GM12878 (cell line): ENCODE measurements at regions not wholly inside any gene's neighbourhood (a gene's known extent, or its start where the extent isn't known, plus 50 kb on each side); places are given as distances from the start of the nearest gene placed in this dataset.

Experiments
- ATAC-seq: fragments of 200-7000 bp; cut with Tn5 transposase; 3 replicates; pipeline ENCODE4 v1.9.1; 2020; ENCODE audit warnings: mild to moderate bottlenecking, moderate library complexity
- BruUV-seq: library from RNA; stranded (reverse); fragments of 400-500 nt; replicated peaks from 2 replicates; lab custom pipeline; 2021; lab: Mats Ljungman, UMichigan
- CTCF ChIA-PET: fragments of 300-600 bp; sonication (Branson Sonifier 250); formaldehyde crosslinking; extraction: SDS; loops from one replicate; lab custom pipeline; 2021; ENCODE audit warnings: inconsistent platforms; lab: Yijun Ruan, JAX
- POLR2A ChIA-PET: fragments of 350-600 bp; formaldehyde crosslinking; extraction: SDS; loops from one replicate; lab custom pipeline; 2021; ENCODE audit warnings: inconsistent platforms; lab: Charles Lee
- RAD21 ChIA-PET: fragments of 300-600 bp; sonication (Branson Sonifier 250); formaldehyde crosslinking; loops from one replicate; lab custom pipeline; 2023; ENCODE audit warnings: antibody characterized with exemption; ENCODE audit not compliant: unreplicated experiment; lab: Charles Lee
- SMC1A ChIA-PET: fragments of 300-600 bp; sonication (Branson Sonifier 250); formaldehyde crosslinking; loops from one replicate; lab custom pipeline; 2023; ENCODE audit not compliant: unreplicated experiment, uncharacterized antibody; lab: Charles Lee
- DNase-seq: peaks from one replicate; pipeline ENCODE4 v3.0.0-alpha.2; 2011; ENCODE audit warnings: low read depth, low spot score
- FAIRE-seq: peaks from 3 replicates; lab custom pipeline; 2011; peaks lifted over from hg19 to GRCh38; lab: Jason Lieb, UNC
- H2AFZ ChIP-seq: 2 replicates; pipeline ENCODE4 v1.6.0; 2011; ENCODE audit warnings: low read depth, low read length, control low read depth; ENCODE audit not compliant: control insufficient read depth
- H3K27ac ChIP-seq: 2 replicates; pipeline ENCODE4 v1.5.1; 2011; ENCODE audit warnings: control low read depth; ENCODE audit not compliant: control insufficient read depth, insufficient read depth
- H3K27me3 ChIP-seq, 2 experiments: replicated peaks in 1 of 2; 2 replicates each; pipeline versions ENCODE4 v1.6.0 to v1.6.1; 2011; ENCODE audit warnings: low read length in 1 of 2; ENCODE audit not compliant: control insufficient read depth in 2 of 2, insufficient read depth in 2 of 2
- H3K36me3 ChIP-seq, 2 experiments: 2 replicates each; pipeline ENCODE4 v1.5.1; 2011; ENCODE audit warnings: low read length in 1 of 2; ENCODE audit not compliant: control insufficient read depth in 2 of 2, insufficient read depth in 2 of 2
- H3K4me1 ChIP-seq: 2 replicates; pipeline ENCODE4 v1.6.1; 2011; ENCODE audit warnings: mild to moderate bottlenecking, low read length, moderate library complexity, mixed read lengths; ENCODE audit not compliant: control insufficient read depth, insufficient read depth
- H3K4me2 ChIP-seq: 2 replicates; pipeline ENCODE4 v1.6.0; 2011; ENCODE audit warnings: control low read depth; ENCODE audit not compliant: control insufficient read depth, insufficient read depth
- H3K4me3 ChIP-seq: fragments of 200-600 bp; sonication (generic); 2 replicates; pipeline ENCODE4 v1.5.1; 2016
- H3K79me2 ChIP-seq: 2 replicates; pipeline ENCODE4 v1.6.0; 2011; ENCODE audit warnings: low read length; ENCODE audit not compliant: control insufficient read depth, insufficient read depth
- H3K9ac ChIP-seq: 2 replicates; pipeline ENCODE4 v1.8.0; 2011; ENCODE audit warnings: low read length, control low read depth, mixed read lengths; ENCODE audit not compliant: control insufficient read depth, insufficient read depth
- H3K9me3 ChIP-seq: replicated peaks from 3 replicates; pipeline ENCODE4 v1.5.1; 2011; ENCODE audit warnings: mild to moderate bottlenecking, low read length; ENCODE audit not compliant: control insufficient read depth, insufficient read depth
- H4K20me1 ChIP-seq: 2 replicates; pipeline ENCODE4 v1.6.0; 2011; ENCODE audit not compliant: control insufficient read depth, insufficient read depth
- BCL11A ChIP-seq: IDR thresholded peaks from 2 replicates; pipeline ENCODE4 v1.6.1; 2011; ENCODE audit warnings: low read depth, low read length
- CHD2 ChIP-seq: IDR thresholded peaks from 2 replicates; pipeline ENCODE4 v1.6.1; 2011; ENCODE audit warnings: low read depth, low read length, improper control_type of control experiment, borderline replicate concordance
- EP300 ChIP-seq, 2 experiments: fragments of 150-350 bp in 1 of 2; IDR thresholded peaks; 2 replicates each; pipeline ENCODE4 v1.6.1; 2011 to 2012; ENCODE audit warnings: low read depth in 2 of 2, low read length in 2 of 2, borderline replicate concordance in 1 of 2, improper control_type of control experiment in 1 of 2, inconsistent platforms in 1 of 2; ENCODE audit not compliant: control insufficient read depth in 1 of 2
- FOXK2 ChIP-seq: fragments of 450-650 bp; IDR thresholded peaks from 2 replicates; pipeline ENCODE4 v1.6.1; 2017; ENCODE audit warnings: mild to moderate bottlenecking, moderate library complexity
- FOXM1 ChIP-seq: IDR thresholded peaks from 2 replicates; pipeline ENCODE4 v1.6.1; 2012; ENCODE audit warnings: low read depth, mild to moderate bottlenecking, inconsistent platforms, low read length, moderate library complexity
- HDGF ChIP-seq: fragments of 450-650 bp; IDR thresholded peaks from 2 replicates; pipeline ENCODE4 v1.6.1; 2016; ENCODE audit warnings: antibody characterized with exemption
- MYC ChIP-seq: IDR thresholded peaks from 2 replicates; pipeline ENCODE4 v1.6.1; 2011; ENCODE audit warnings: mild to moderate bottlenecking, low read length, moderate library complexity, inconsistent platforms; ENCODE audit not compliant: insufficient read depth, insufficient replicate concordance, insufficient read length, severe bottlenecking
- PAX8 ChIP-seq: fragments of 450-650 bp; IDR thresholded peaks from 2 replicates; pipeline ENCODE4 v1.6.1; 2017; ENCODE audit warnings: mild to moderate bottlenecking, moderate library complexity
- RCOR1 ChIP-seq: conservative IDR thresholded peaks from 2 replicates; pipeline ENCODE4 v1.6.1; 2012; ENCODE audit warnings: low read depth, low read length, improper control_type of control experiment
- SRF ChIP-seq, 2 experiments: IDR thresholded peaks; 2 replicates each; pipeline ENCODE4 v1.6.1; 2011; ENCODE audit warnings: low read depth in 2 of 2, low read length in 2 of 2, mild to moderate bottlenecking in 1 of 2, moderate library complexity in 1 of 2
- STAT3 ChIP-seq: IDR thresholded peaks from 2 replicates; pipeline ENCODE4 v1.6.1; 2011; ENCODE audit warnings: low read depth, low read length, improper control_type of control experiment
- TAF1 ChIP-seq: IDR thresholded peaks from 2 replicates; pipeline ENCODE4 v1.6.1; 2011; ENCODE audit warnings: mild to moderate bottlenecking, low read depth, low read length, borderline replicate concordance
- YY1 ChIP-seq: IDR thresholded peaks from 2 replicates; pipeline ENCODE4 v1.6.1; 2011; ENCODE audit warnings: low read depth, mild to moderate bottlenecking, low read length
- ZNF207 ChIP-seq: fragments of 450-650 bp; IDR thresholded peaks from 2 replicates; pipeline ENCODE4 v1.6.1; 2014; ENCODE audit warnings: antibody characterized with exemption, mild to moderate bottlenecking, borderline replicate concordance
- ZSCAN29 ChIP-seq: fragments of 450-650 bp; IDR thresholded peaks from 2 replicates; pipeline ENCODE4 v1.6.1; 2017; ENCODE audit warnings: mild to moderate bottlenecking, moderate library complexity
- WGBS: methylation state at CpG from one replicate; pipeline ENCODE4 v1.1.6; 2016; ENCODE audit warnings: low lambda C conversion rate; ENCODE audit not compliant: insufficient replicate concordance, insufficient coverage; ENCODE audit errors: missing lambda C conversion rate; 5-methylcytosine and 5-hydroxymethylcytosine counted together
- in situ Hi-C: fragments of 300-500 bp; cut with MboI; formaldehyde crosslinking; loops from 9 replicates; pipeline ENCODE4 v1.14.3; 2018; ENCODE audit warnings: mixed read lengths
- intact Hi-C: fragments of 100-400 bp; cut with micrococcal nuclease; formaldehyde crosslinking; loops from one replicate; pipeline ENCODE4 v1.14.2; 2022; ENCODE audit not compliant: unreplicated experiment
- TF ChIP-seq, protein P1 (sequence below): fragments of 450-650 bp; IDR thresholded peaks from 2 replicates; pipeline ENCODE4 v1.6.1; 2017; ENCODE audit warnings: borderline replicate concordance
- TF ChIP-seq, protein P2 (sequence below): IDR thresholded peaks from 2 replicates; pipeline ENCODE4 v1.6.1; 2011; ENCODE audit warnings: borderline replicate concordance, low read depth, mild to moderate bottlenecking, moderate library complexity, mixed read lengths, low read length; ENCODE audit not compliant: insufficient read depth; ENCODE audit errors: extremely low read length

DNA sequence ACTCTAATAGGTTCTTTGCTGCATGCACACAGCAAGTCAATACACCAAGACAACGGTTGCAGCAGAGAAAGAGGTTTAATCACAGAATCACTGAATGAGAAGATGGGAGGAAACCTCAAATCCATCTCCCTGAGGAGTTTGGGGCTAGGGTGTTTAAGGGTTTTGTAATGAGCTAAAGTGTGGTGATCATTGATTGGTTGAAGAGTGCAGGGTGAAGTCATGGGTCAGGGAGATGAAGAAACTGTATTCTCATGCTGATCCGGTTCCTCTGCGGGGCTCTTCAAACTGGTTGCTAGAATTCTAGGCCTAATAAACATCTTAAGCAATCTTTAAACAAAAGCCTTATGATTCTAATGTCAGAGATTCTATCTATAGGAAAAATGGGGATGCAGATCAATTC, 432.5 kb upstream of the FAM47C start:
- ChIA-PET CTCF (no interaction called here), POLR2A (no interaction called here), RAD21 (no interaction called here), SMC1A (no interaction called here)
- H3K4me2 ChIP-seq: no peak overlapping the region
- no peak overlapping the region for H3K27ac ChIP-seq
- H3K4me3 ChIP-seq: no peak overlapping the region
- DNase-seq (no peak), ATAC-seq (no peak), FAIRE-seq (no peak)
- H3K9ac ChIP-seq: no peak overlapping the region
- H3K36me3 ChIP-seq: no peaks in the 10 kb centered on the region
- TF ChIP-seq BCL11A: no peak
- no peak for TF ChIP-seq FOXK2
- TF ChIP-seq SRF (IDR thresholded peaks at IDR 0.05; ENCODE audit: low read depth in 2 of 2, low read length in 2 of 2): no peak
- TF ChIP-seq EP300 (IDR thresholded peaks at IDR 0.05; ENCODE audit: borderline replicate concordance in 1 of 2, control insufficient read depth in 1 of 2, low read depth in 2 of 2, low read length in 2 of 2): no peak
- TF ChIP-seq, protein P1, sequence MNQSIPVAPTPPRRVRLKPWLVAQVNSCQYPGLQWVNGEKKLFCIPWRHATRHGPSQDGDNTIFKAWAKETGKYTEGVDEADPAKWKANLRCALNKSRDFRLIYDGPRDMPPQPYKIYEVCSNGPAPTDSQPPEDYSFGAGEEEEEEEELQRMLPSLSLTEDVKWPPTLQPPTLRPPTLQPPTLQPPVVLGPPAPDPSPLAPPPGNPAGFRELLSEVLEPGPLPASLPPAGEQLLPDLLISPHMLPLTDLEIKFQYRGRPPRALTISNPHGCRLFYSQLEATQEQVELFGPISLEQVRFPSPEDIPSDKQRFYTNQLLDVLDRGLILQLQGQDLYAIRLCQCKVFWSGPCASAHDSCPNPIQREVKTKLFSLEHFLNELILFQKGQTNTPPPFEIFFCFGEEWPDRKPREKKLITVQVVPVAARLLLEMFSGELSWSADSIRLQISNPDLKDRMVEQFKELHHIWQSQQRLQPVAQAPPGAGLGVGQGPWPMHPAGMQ: no peak
- TF ChIP-seq FOXM1: no peak
- no peaks in the 10 kb centered on the region for H3K27me3 ChIP-seq
- H3K79me2 ChIP-seq: no peaks in the 10 kb centered on the region
- no TSS peak for BruUV-seq
- in situ Hi-C loops: no loop called here
- H3K4me1 ChIP-seq: no peaks in the 10 kb centered on the region
- no peaks in the 10 kb centered on the region for H4K20me1 ChIP-seq
- 17% methylated on average over 3 of the region's 3 CpGs for WGBS
- H2AFZ ChIP-seq: no peak overlapping the region
- H3K9me3 ChIP-seq: no peaks in the 10 kb centered on the region
- intact Hi-C loops: no loop called here

DNA sequence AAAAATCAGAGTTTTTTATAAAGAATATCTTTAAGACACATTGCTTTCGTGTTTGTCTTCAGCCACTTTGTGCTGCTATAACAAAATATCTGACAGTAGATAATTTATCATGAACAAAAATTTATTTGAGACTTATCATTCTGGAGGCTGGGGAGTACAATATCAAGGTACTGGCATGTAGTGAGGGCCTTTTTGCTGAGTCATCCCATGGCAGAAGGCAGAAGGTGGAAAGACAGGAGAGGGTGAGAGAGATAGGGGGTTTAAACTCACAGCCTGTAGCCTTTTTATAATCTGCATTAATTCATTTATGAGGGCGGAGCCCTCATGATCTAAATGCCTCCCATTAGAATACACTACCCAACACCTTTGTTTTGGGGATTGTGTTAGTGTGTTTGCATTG, 431.2 kb upstream of the FAM47C start:
- no TSS peak for BruUV-seq
- RAD21 ChIA-PET: no interaction called here
- CTCF ChIA-PET: no interaction called here
- H3K9me3 ChIP-seq: no peaks in the 10 kb centered on the region
- no peak overlapping the region for H3K9ac ChIP-seq
- 0% methylated on average over 2 of the region's 2 CpGs for WGBS
- no peak overlapping the region for H2AFZ ChIP-seq
- no peaks in the 10 kb centered on the region for H3K36me3 ChIP-seq
- POLR2A ChIA-PET: interaction anchor here (0.6 kb wide), 1 partner anchor 42 kb away, joined by 4 read pairs; no protein-coding TSS in a partner anchor
- ATAC-seq (no peak), FAIRE-seq (no peak), DNase-seq (no peak)
- no peak overlapping the region for H3K27ac ChIP-seq
- no peaks in the 10 kb centered on the region for H3K79me2 ChIP-seq
- intact Hi-C loops (no loop called here), in situ Hi-C loops (no loop called here)
- SMC1A ChIA-PET: no interaction called here
- no peaks in the 10 kb centered on the region for H4K20me1 ChIP-seq
- no peak overlapping the region for H3K4me3 ChIP-seq
- no peaks in the 10 kb centered on the region for H3K4me1 ChIP-seq
- no peaks in the 10 kb centered on the region for H3K27me3 ChIP-seq
- H3K4me2 ChIP-seq: no peak overlapping the region
- TF ChIP-seq TAF1 (no peak), YY1 (no peak), ZNF207 (no peak), PAX8 (no peak), RCOR1 (no peak), ZSCAN29 (no peak), CHD2 (no peak), MYC (no peak), HDGF (no peak), STAT3 (no peak)
- TF ChIP-seq, protein P2, sequence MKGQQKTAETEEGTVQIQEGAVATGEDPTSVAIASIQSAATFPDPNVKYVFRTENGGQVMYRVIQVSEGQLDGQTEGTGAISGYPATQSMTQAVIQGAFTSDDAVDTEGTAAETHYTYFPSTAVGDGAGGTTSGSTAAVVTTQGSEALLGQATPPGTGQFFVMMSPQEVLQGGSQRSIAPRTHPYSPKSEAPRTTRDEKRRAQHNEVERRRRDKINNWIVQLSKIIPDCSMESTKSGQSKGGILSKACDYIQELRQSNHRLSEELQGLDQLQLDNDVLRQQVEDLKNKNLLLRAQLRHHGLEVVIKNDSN: no peak
